HepG2 (cell line): ENCODE measurements at regions not wholly inside any gene's neighbourhood (a gene's known extent, or its start where the extent isn't known, plus 50 kb on each side); places are given as distances from the start of the nearest gene placed in this dataset.

Source experiments
- ATAC-seq: fragments of 200-7000 bp; cut with Tn5 transposase; 3 replicates; pipeline ENCODE4 v1.9.1; 2020; ENCODE audit warnings: mild to moderate bottlenecking, moderate library complexity
- BruUV-seq: library from RNA; stranded (reverse); fragments of 400-500 nt; replicated peaks from 2 replicates; lab custom pipeline; 2021; lab: Mats Ljungman, UMichigan
- CTCF ChIA-PET: fragments of 300-600 bp; formaldehyde crosslinking; extraction: SDS; loops from one replicate; lab custom pipeline; 2021; ENCODE audit warnings: low total read pairs, inconsistent platforms, low intra/inter-chr PET ratio; lab: Yijun Ruan, JAX
- POLR2A ChIA-PET: fragments of 350-600 bp; sonication (Branson Sonifier 250); formaldehyde crosslinking; loops from one replicate; lab custom pipeline; 2020; ENCODE audit warnings: antibody characterized with exemption, inconsistent platforms; lab: Yijun Ruan, JAX
- DNase-seq: peaks from one replicate; pipeline ENCODE4 v3.0.0-alpha.2; 2015; ENCODE audit warnings: low spot score
- FAIRE-seq: peaks from 3 replicates; lab custom pipeline; 2011; peaks lifted over from hg19 to GRCh38; lab: Jason Lieb, UNC
- H2AFZ ChIP-seq: one replicate; pipeline ENCODE4 v1.6.1; 2011; ENCODE audit warnings: low read length, inconsistent platforms
- H3K27ac ChIP-seq: fragments of 300-600 bp; 3 replicates; pipeline ENCODE4 v1.8.0; 2011; ENCODE audit warnings: mixed run types, mild to moderate bottlenecking, mixed read lengths, low read length, inconsistent platforms; ENCODE audit not compliant: insufficient read depth; ENCODE audit errors: extremely low read length
- H3K27me3 ChIP-seq, 2 experiments: fragments of 200-600 bp in 1 of 2; 2 replicates in 1 of 2; 3 replicates in 1 of 2; pipeline versions ENCODE4 v1.6.0 to v1.8.0; 2011; ENCODE audit warnings: low read length in 2 of 2, mild to moderate bottlenecking in 2 of 2, moderate library complexity in 2 of 2, inconsistent platforms in 1 of 2; ENCODE audit not compliant: insufficient read depth in 2 of 2, control insufficient read depth in 1 of 2
- H3K36me3 ChIP-seq, 2 experiments: fragments of 200-600 bp in 1 of 2; replicated peaks in 1 of 2; 2 replicates in 1 of 2; 3 replicates in 1 of 2; pipeline versions ENCODE4 v1.5.1 to v1.8.0; 2011; ENCODE audit warnings: low read length in 2 of 2, inconsistent platforms in 1 of 2; ENCODE audit not compliant: insufficient read depth in 2 of 2, control insufficient read depth in 1 of 2
- H3K4me1 ChIP-seq: 2 replicates; pipeline ENCODE4 v1.5.1; 2012; ENCODE audit warnings: low read length, inconsistent platforms; ENCODE audit not compliant: insufficient read depth
- H3K4me2 ChIP-seq: 2 replicates; pipeline ENCODE4 v1.6.0; 2011; ENCODE audit warnings: low read depth, low read length, inconsistent platforms
- H3K4me3 ChIP-seq, 3 experiments: fragments of 200-600 bp in 1 of 3; sonication (generic), shearing (Covaris generic) in 1 of 3; replicated peaks in 1 of 3; 2 replicates each; pipeline ENCODE4 v1.5.1; 2011 to 2016; ENCODE audit warnings: low read length in 3 of 3, inconsistent platforms in 2 of 3, low read depth in 2 of 3, mild to moderate bottlenecking in 2 of 3, control low read depth in 1 of 3, mixed read lengths in 1 of 3; ENCODE audit not compliant: insufficient read depth in 1 of 3
- H3K79me2 ChIP-seq: one replicate; pipeline ENCODE4 v1.6.1; 2011; ENCODE audit warnings: low read length, inconsistent platforms; ENCODE audit not compliant: insufficient read depth
- H3K9ac ChIP-seq: 2 replicates; pipeline ENCODE4 v1.6.0; 2011; ENCODE audit warnings: mild to moderate bottlenecking, low read depth, low read length, inconsistent platforms; ENCODE audit not compliant: insufficient read depth
- H3K9me3 ChIP-seq: 2 replicates; pipeline ENCODE4 v1.5.1; 2012; ENCODE audit warnings: mild to moderate bottlenecking, low read length
- H4K20me1 ChIP-seq: 2 replicates; pipeline ENCODE4 v1.6.0; 2011; ENCODE audit warnings: inconsistent platforms, mild to moderate bottlenecking, low read length, moderate library complexity; ENCODE audit not compliant: insufficient read depth
- CENPT ChIP-seq: sonication (generic); formaldehyde crosslinking; IDR thresholded peaks from 2 replicates; pipeline ENCODE4 v1.8.0; 2022; ENCODE audit warnings: low read depth, mild to moderate bottlenecking, moderate library complexity, missing genetic modification reagents
- DR1 ChIP-seq: sonication (generic); formaldehyde crosslinking; IDR thresholded peaks from 2 replicates; pipeline ENCODE4 v1.8.0; 2021; ENCODE audit warnings: mild to moderate bottlenecking, missing genetic modification reagents, inconsistent platforms
- FOXO4 ChIP-seq: sonication (generic); formaldehyde crosslinking; conservative IDR thresholded peaks from 2 replicates; pipeline ENCODE4 v1.8.1; 2023; ENCODE audit warnings: missing genetic modification reagents
- HBP1 ChIP-seq: IDR thresholded peaks from 2 replicates; pipeline ENCODE4 v1.6.1; 2016; ENCODE audit warnings: low read depth, control low read depth
- KIAA2018 ChIP-seq: sonication (generic); formaldehyde crosslinking; IDR thresholded peaks from 2 replicates; pipeline ENCODE4 v1.5.0; 2020; ENCODE audit warnings: mild to moderate bottlenecking, missing genetic modification reagents, borderline replicate concordance
- POLR2G ChIP-seq: fragments of 200-400 bp; formaldehyde crosslinking; IDR thresholded peaks from 2 replicates; pipeline ENCODE4 v1.6.1; 2018; ENCODE audit warnings: mild to moderate bottlenecking, low read depth, low read length, moderate library complexity
- RARG ChIP-seq: sonication (generic); formaldehyde crosslinking; IDR thresholded peaks from 2 replicates; pipeline ENCODE4 v1.4.0; 2020; ENCODE audit warnings: low read depth, mild to moderate bottlenecking, missing genetic modification reagents
- SRF ChIP-seq: IDR thresholded peaks from 2 replicates; pipeline ENCODE4 v1.6.1; 2011; ENCODE audit warnings: mild to moderate bottlenecking, low read depth, low read length, moderate library complexity
- ZNF24 ChIP-seq: fragments of 450-650 bp; IDR thresholded peaks from 2 replicates; pipeline ENCODE4 v1.6.1; 2017; ENCODE audit warnings: antibody characterized with exemption, mild to moderate bottlenecking
- ZNF256 ChIP-seq: sonication (generic); formaldehyde crosslinking; conservative IDR thresholded peaks from 2 replicates; pipeline ENCODE4 v1.4.0; 2020; ENCODE audit warnings: missing genetic modification reagents
- ZNF772 ChIP-seq: sonication (generic); formaldehyde crosslinking; IDR thresholded peaks from 2 replicates; pipeline ENCODE4 v1.5.0; 2020; ENCODE audit warnings: mild to moderate bottlenecking, missing genetic modification reagents
- ZSCAN29 ChIP-seq: sonication (generic); formaldehyde crosslinking; conservative IDR thresholded peaks from 2 replicates; pipeline ENCODE4 v1.4.0; 2020; ENCODE audit warnings: mild to moderate bottlenecking, missing genetic modification reagents
- WGBS: methylation state at CpG from one replicate; pipeline ENCODE4 v1.1.6; 2017; ENCODE audit warnings: low lambda C conversion rate; 5-methylcytosine and 5-hydroxymethylcytosine counted together
- in situ Hi-C: cut with HindIII; loops from 2 replicates; pipeline ENCODE4 v1.10.0; 2017; ENCODE audit warnings: low pct_unique_long_range_greater_than_20kb; ENCODE audit not compliant: extremely low pct_ligation_motif_present
- intact Hi-C: fragments of 100-400 bp; cut with micrococcal nuclease; formaldehyde crosslinking; loops from one replicate; pipeline ENCODE4 v1.10.0; 2022; ENCODE audit not compliant: unreplicated experiment

DNA sequence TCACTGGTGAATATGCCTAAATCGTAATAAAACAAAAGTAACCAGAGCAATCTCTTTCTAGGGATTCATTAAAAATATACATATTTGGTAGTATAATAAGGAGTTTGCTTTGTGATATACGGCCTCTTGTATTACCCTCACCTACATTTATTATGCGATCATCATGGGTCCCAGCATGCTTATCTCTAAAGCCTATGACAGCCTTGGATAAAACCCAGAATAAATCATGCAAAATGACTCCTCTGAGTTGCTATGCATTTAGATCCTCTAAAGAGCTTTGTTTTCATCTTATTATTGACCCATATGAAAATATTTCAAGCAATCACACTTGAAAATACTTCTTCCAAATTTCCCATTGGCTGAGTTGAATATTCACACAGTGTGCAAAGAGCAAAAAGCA, 432.3 kb downstream of the SUCLG1 start:
- DNase-seq (no peak), ATAC-seq (no peak), FAIRE-seq (no peak)
- WGBS: 77% methylated on average over 3 of the region's 3 CpGs
- Histone ChIP-seq H3K4me1 (0 out of 2 replicates have a peak, but pooled peaks cover 15% of the 10 kb centered on the region), H3K27ac (no peak overlapping the region), H3K27me3 (no peaks in the 10 kb centered on the region), H3K9me3 (no peaks in the 10 kb centered on the region), H3K36me3 (no peaks in the 10 kb centered on the region), H3K4me3 (no peak overlapping the region), H4K20me1 (no peaks in the 10 kb centered on the region), H3K4me2 (no peak overlapping the region), H2AFZ (no peak overlapping the region), H3K9ac (no peak overlapping the region), H3K79me2 (no peaks in the 10 kb centered on the region)
- TF ChIP-seq RARG (CRISPR knock-in tag) (no peak), ZSCAN29 (CRISPR knock-in tag) (no peak), FOXO4 (no peak), HBP1 (CRISPR knock-in tag) (no peak), KIAA2018 (CRISPR knock-in tag) (no peak), ZNF24 (no peak), SRF (no peak), ZNF256 (CRISPR knock-in tag) (no peak), POLR2G (no peak), ZNF772 (CRISPR knock-in tag) (no peak), DR1 (no peak), CENPT (no peak)
- BruUV-seq: no TSS peak
- ChIA-PET POLR2A (no interaction called here), CTCF (no interaction called here)
- intact Hi-C loops (no loop called here), in situ Hi-C loops (no loop called here)
